Panc1 (cell line): ENCODE measurements at regions not wholly inside any gene's neighbourhood (a gene's known extent, or its start where the extent isn't known, plus 50 kb on each side); places are given as distances from the start of the nearest gene placed in this dataset.

Experiments used
- ATAC-seq: fragments of 200-7000 bp; cut with Tn5 transposase; 2 replicates; pipeline ENCODE4 v1.9.1; 2020; ENCODE audit warnings: mild to moderate bottlenecking, moderate library complexity
- BruUV-seq: library from RNA; stranded (reverse); fragments of 400-500 nt; replicated peaks from 2 replicates; lab custom pipeline; 2021; lab: Mats Ljungman, UMichigan
- CTCF ChIA-PET: fragments of 300-600 bp; sonication (Branson Sonifier 250); formaldehyde crosslinking; loops from one replicate; lab custom pipeline; 2022; ENCODE audit warnings: antibody characterized with exemption; lab: Charles Lee
- POLR2A ChIA-PET: fragments of 300-600 bp; sonication (Branson Sonifier 250); formaldehyde crosslinking; loops from one replicate; lab custom pipeline; 2022; ENCODE audit warnings: antibody characterized with exemption; lab: Charles Lee
- DNase-seq: peaks from one replicate; pipeline ENCODE4 v3.0.0-alpha.2; 2010; ENCODE audit warnings: low read depth, low spot score
- H3K27ac ChIP-seq: 2 replicates; pipeline ENCODE4 v1.5.1; 2011; ENCODE audit warnings: mild to moderate bottlenecking, low read length, inconsistent platforms
- H3K27me3 ChIP-seq: fragments of 200-500 bp; sonication (Bioruptor generic); 2 replicates; pipeline ENCODE4 v1.6.0; 2014; ENCODE audit warnings: low read length, inconsistent platforms; ENCODE audit not compliant: control insufficient read depth, insufficient read depth
- H3K36me3 ChIP-seq: fragments of 200-500 bp; sonication (Bioruptor generic); 2 replicates; pipeline ENCODE4 v1.5.1; 2014; ENCODE audit warnings: inconsistent platforms, mild to moderate bottlenecking, low read length, moderate library complexity; ENCODE audit not compliant: control insufficient read depth, insufficient read depth
- H3K4me1 ChIP-seq: 2 replicates; pipeline ENCODE4 v1.5.1; 2011; ENCODE audit warnings: inconsistent platforms, mild to moderate bottlenecking, low read length, moderate library complexity; ENCODE audit not compliant: control insufficient read depth, insufficient read depth
- H3K4me3 ChIP-seq, 2 experiments: 2 replicates each; pipeline ENCODE4 v1.5.1; 2011 to 2012; ENCODE audit warnings: low read depth in 2 of 2, low read length in 2 of 2, mild to moderate bottlenecking in 2 of 2, inconsistent platforms in 1 of 2, moderate library complexity in 1 of 2
- H3K9me3 ChIP-seq: fragments of 200-500 bp; sonication (Bioruptor generic); 2 replicates; pipeline ENCODE4 v1.5.1; 2014; ENCODE audit warnings: low read depth, mild to moderate bottlenecking, inconsistent platforms, low read length, moderate library complexity; ENCODE audit not compliant: control insufficient read depth, insufficient read depth
- CTCF ChIP-seq: fragments of 450-650 bp; IDR thresholded peaks from 2 replicates; pipeline ENCODE4 v1.5.1; 2017; ENCODE audit warnings: mild to moderate bottlenecking
- POLR2AphosphoS5 ChIP-seq: IDR thresholded peaks from 2 replicates; pipeline ENCODE4 v1.6.1; 2012; ENCODE audit warnings: mild to moderate bottlenecking, low read depth, low read length, moderate library complexity
- REST ChIP-seq, 2 experiments: IDR thresholded peaks; 2 replicates each; pipeline ENCODE4 v1.6.1; 2011 to 2012; ENCODE audit warnings: low read depth in 2 of 2, control low read depth in 1 of 2, low read length in 1 of 2, mild to moderate bottlenecking in 1 of 2, moderate library complexity in 1 of 2; ENCODE audit not compliant: insufficient read depth in 1 of 2
- SIN3A ChIP-seq: IDR thresholded peaks from 2 replicates; pipeline ENCODE4 v1.6.1; 2012; ENCODE audit warnings: low read depth, mild to moderate bottlenecking, low read length, moderate library complexity, borderline replicate concordance; ENCODE audit not compliant: insufficient read depth
- TCF7L2 ChIP-seq: IDR thresholded peaks from 2 replicates; pipeline ENCODE4 v1.6.1; 2011; ENCODE audit warnings: mild to moderate bottlenecking, low read depth, low read length, inconsistent platforms
- in situ Hi-C: cut with HindIII; loops from 2 replicates; pipeline ENCODE4 v1.10.0; 2016; ENCODE audit warnings: low sequenced_read_pairs, low pct_unique_long_range_greater_than_20kb
- intact Hi-C: fragments of 100-400 bp; cut with micrococcal nuclease; formaldehyde crosslinking; loops from one replicate; pipeline ENCODE4 v1.10.0; 2022; ENCODE audit not compliant: unreplicated experiment

GRCh38 chr17:11105141-11105540 is 135.9 kb upstream of the SHISA6 start:
- in situ Hi-C loops: no loop called here
- ChIA-PET CTCF (no interaction called here), POLR2A (no interaction called here)
- DNase-seq (no peak), ATAC-seq (no peak)
- BruUV-seq: no TSS peak
- no peaks in the 10 kb centered on the region for H3K4me1 ChIP-seq
- H3K27me3 ChIP-seq: no peaks in the 10 kb centered on the region
- H3K9me3 ChIP-seq: no peaks in the 10 kb centered on the region
- intact Hi-C loops: no loop called here
- H3K27ac ChIP-seq: no peak overlapping the region
- no peaks in the 10 kb centered on the region for H3K36me3 ChIP-seq
- TF ChIP-seq SIN3A (no peak), REST (IDR thresholded peaks at IDR 0.05; ENCODE audit: insufficient read depth in 1 of 2, low read depth in 2 of 2, low read length in 1 of 2) (no peak), TCF7L2 (no peak), CTCF (no peak), POLR2AphosphoS5 (no peak)
- no peak overlapping the region for H3K4me3 ChIP-seq

GRCh38 chr17:11097121-11097520 is 143.9 kb upstream of the SHISA6 start:
- no peak for DNase-seq
- no TSS peak for BruUV-seq
- CTCF ChIA-PET: no interaction called here

More at GRCh38 chr17:11097121-11097520, 143.9 kb upstream of the SHISA6 start:
- POLR2A ChIA-PET: no interaction called here
- Histone ChIP-seq H3K4me3 (no peak overlapping the region), H3K36me3 (no peaks in the 10 kb centered on the region), H3K27me3 (no peaks in the 10 kb centered on the region), H3K4me1 (no peaks in the 10 kb centered on the region), H3K9me3 (no peaks in the 10 kb centered on the region), H3K27ac (no peak overlapping the region)
- intact Hi-C loops (no loop called here), in situ Hi-C loops (no loop called here)
- TF ChIP-seq CTCF: no peak
- no peak for TF ChIP-seq SIN3A
- no peak for TF ChIP-seq REST (IDR thresholded peaks at IDR 0.05; ENCODE audit: insufficient read depth in 1 of 2, low read depth in 2 of 2, low read length in 1 of 2)
- TF ChIP-seq POLR2AphosphoS5: no peak
- TF ChIP-seq TCF7L2: no peak
- no peak for ATAC-seq
